GM06990 (cell line): ENCODE measurements at regions not wholly inside any gene's neighbourhood (a gene's known extent, or its start where the extent isn't known, plus 50 kb on each side); places are given as distances from the start of the nearest gene placed in this dataset.

Source experiments
- DNase-seq: peaks from one replicate; pipeline ENCODE4 v3.0.0-alpha.2; 2011; ENCODE audit not compliant: insufficient read length; ENCODE audit errors: extremely low read depth
- H3K27me3 ChIP-seq: replicated peaks from 2 replicates; pipeline ENCODE4 v1.6.0; 2011; ENCODE audit warnings: low read length; ENCODE audit not compliant: control insufficient read depth, insufficient read depth
- H3K36me3 ChIP-seq: 2 replicates; pipeline ENCODE4 v1.5.1; 2011; ENCODE audit warnings: low read length; ENCODE audit not compliant: control insufficient read depth, insufficient read depth
- H3K4me3 ChIP-seq: replicated peaks from 2 replicates; pipeline ENCODE4 v1.5.1; 2011; ENCODE audit warnings: low read depth, mild to moderate bottlenecking, control low read depth, low read length
- TF ChIP-seq, protein P1 (sequence below): IDR thresholded peaks from 2 replicates; pipeline ENCODE4 v1.5.1; 2011; ENCODE audit warnings: low read length, control low read depth, mild to moderate bottlenecking, inconsistent platforms; ENCODE audit not compliant: insufficient read depth, poor library complexity, severe bottlenecking

DNA sequence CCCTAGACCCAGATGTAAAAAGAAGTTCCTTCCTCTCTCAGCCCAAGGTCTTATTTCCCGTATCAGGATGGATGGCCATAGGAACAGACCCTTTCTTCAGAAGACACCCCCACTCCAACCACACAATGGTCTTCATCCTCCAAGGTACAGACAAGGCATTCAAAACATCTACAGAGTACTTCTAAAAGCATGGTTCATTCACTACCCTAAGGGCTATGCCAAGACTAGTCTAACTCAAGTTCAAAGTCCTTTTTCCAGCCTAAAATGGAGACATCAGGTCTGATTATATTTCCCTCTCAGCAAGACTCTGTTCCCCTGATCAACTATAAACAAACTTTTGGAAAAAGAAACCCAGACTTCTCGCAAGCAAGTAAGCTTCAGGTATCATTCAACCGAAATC is 388.9 kb downstream of the NPIPA8 start:
- no peak overlapping the region for H3K4me3 ChIP-seq
- TF ChIP-seq, protein P1, sequence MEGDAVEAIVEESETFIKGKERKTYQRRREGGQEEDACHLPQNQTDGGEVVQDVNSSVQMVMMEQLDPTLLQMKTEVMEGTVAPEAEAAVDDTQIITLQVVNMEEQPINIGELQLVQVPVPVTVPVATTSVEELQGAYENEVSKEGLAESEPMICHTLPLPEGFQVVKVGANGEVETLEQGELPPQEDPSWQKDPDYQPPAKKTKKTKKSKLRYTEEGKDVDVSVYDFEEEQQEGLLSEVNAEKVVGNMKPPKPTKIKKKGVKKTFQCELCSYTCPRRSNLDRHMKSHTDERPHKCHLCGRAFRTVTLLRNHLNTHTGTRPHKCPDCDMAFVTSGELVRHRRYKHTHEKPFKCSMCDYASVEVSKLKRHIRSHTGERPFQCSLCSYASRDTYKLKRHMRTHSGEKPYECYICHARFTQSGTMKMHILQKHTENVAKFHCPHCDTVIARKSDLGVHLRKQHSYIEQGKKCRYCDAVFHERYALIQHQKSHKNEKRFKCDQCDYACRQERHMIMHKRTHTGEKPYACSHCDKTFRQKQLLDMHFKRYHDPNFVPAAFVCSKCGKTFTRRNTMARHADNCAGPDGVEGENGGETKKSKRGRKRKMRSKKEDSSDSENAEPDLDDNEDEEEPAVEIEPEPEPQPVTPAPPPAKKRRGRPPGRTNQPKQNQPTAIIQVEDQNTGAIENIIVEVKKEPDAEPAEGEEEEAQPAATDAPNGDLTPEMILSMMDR, result no peak
- no peak for DNase-seq

DNA sequence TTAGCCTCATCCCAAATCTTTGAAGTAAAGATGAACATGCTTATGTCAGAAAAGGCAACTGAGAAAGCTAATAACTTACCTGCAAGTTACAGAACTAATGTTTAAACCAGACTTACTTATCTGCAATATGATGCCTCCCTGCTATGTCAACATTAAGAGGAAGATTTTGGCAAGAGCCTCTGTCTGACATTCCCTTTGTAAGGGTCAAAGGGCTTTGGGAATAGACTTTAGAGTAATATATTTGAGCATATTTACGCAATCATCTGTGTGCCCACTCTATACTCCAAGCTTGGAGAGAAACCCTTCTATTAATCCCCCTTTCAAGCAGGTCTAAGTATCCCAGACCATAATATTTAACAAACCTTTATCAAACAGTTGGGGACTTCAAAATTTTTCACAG is 389.4 kb downstream of the NPIPA8 start:
- TF ChIP-seq, protein P1, result no peak
- Histone ChIP-seq H3K4me3 (no peak overlapping the region), H3K27me3 (no peaks in the 10 kb centered on the region; the same call in 1 of the 2 replicates), H3K36me3 (no peaks in the 10 kb centered on the region)
- no peak for DNase-seq

More for the DNA sequence above, 388.9 kb downstream of the NPIPA8 start:
- Histone ChIP-seq H3K27me3 (no peaks in the 10 kb centered on the region; the same call in 1 of the 2 replicates), H3K36me3 (no peaks in the 10 kb centered on the region)

DNA sequence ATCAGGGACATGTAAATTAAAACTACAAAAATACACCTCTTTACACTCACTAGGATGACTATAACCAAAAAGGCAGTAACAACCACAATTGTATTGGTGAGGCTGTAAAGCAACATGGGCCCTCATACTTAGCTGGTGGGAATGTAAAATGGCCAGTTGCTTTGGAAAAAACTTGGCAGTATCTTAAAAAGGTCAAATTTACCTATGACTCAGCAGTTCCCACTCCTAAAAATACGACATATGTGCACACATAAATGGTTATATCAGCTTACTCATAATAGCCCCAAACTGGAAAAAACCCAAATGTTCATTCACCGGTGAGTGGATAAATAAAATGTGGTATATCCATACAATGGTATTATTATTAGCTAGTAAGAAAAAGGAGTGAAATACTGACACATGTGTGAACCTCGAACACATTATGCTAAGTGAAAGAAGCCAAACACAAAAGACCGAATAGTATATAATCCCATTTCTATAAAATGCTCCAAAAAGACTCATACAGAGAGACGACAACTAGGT is 391.4 kb downstream of the NPIPA8 start:
- no peak for DNase-seq
- TF ChIP-seq, protein P1, result no peak
- no peak overlapping the region for H3K4me3 ChIP-seq
- H3K36me3 ChIP-seq, result no peaks in the 10 kb centered on the region
- no peaks in the 10 kb centered on the region; the same call in 1 of the 2 replicates for H3K27me3 ChIP-seq

DNA sequence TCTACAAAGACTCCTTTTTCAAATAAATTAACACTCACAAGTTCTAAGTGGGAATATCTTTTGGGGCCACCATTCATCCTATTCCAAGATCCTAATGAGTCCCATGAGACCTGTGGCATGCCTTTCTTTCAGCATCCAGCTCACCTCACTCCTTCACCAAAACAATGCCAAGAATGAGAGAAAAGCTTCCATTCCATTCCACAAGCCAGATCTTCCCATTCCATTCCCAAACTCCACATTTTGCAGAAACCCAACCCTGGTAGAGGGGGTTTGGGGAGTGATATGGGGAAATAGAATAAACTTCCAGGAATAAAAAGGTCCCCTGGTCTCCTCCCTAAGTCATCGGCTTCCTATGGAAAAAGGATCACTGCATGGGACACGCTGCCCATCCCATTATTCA is 392.2 kb downstream of the NPIPA8 start:
- H3K4me3 ChIP-seq, result no peak overlapping the region
- TF ChIP-seq, protein P1, result no peak

DNA sequence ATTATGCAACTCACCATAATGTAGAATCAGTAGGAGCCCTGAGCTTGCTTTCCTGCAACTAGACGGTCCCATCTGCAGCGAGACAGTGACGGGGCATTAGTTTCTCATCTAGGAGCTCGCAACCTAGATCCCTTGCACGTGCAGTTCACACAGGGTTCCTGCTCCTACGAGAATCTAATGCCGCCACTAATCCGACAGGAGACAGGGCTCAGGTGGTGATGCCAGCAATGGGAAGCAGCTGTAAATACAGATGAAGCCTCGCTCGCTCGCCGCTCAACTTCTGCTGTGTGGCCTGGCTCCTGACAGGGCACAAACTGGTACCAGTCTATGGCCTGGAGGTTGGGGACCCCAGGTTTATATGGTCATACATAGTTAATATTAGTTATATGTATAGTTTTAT is 394.5 kb downstream of the NPIPA8 start:
- H3K36me3 ChIP-seq, result no peaks in the 10 kb centered on the region
- TF ChIP-seq, protein P1, result no peak
- DNase-seq, result no peak
- H3K27me3 ChIP-seq, result no peaks in the 10 kb centered on the region
- no peak overlapping the region for H3K4me3 ChIP-seq

More for the DNA sequence above, 392.2 kb downstream of the NPIPA8 start:
- no peak for DNase-seq
- H3K36me3 ChIP-seq, result no peaks in the 10 kb centered on the region
- H3K27me3 ChIP-seq, result no peaks in the 10 kb centered on the region

DNA sequence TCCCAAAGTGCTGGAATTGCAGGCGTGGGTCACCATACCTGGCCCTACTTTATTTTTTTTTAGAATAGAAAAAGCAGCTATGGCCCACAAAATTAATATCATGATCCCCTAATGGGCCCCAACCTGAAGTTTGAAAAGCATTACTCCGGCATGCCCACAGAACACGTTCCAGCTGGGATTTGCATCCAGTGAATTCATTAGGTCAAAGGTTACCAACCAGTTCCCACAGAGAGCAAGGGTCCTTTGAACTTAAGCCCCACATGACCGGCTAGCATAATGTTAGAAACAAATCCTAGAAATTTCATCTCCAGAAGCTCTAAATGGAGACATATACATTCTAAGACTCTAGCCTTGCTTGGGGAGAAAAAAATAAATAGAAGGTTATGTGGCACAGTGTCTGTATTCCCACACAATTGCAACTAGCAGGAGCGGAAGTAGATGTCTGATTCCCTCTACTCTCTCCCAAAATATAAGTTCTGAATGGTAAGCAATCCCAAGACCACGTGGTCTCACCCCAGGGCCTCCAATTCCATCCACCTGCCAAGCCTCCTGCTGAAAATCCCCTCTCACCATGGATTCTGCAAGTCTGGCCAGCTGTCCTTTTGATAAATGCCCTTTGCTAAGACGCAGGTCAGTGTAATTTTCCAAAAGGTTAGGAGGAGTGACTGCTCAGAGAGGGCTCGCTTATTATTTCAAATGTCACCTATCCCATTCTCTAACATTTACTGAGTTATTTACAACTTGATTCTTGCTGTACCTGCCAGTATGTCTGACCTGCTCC is 395.8 kb downstream of the NPIPA8 start:
- no peak for DNase-seq
- Histone ChIP-seq H3K27me3 (no peaks in the 10 kb centered on the region), H3K4me3 (no peak overlapping the region), H3K36me3 (no peaks in the 10 kb centered on the region)
- TF ChIP-seq, protein P1, result no peak
